Vagina (tissue), 2 donors: ENCODE measurements at regions not wholly inside any gene's neighbourhood (a gene's known extent, or its start where the extent isn't known, plus 50 kb on each side); places are given as distances from the start of the nearest gene placed in this dataset.

ENCODE experiments used
- CTCF ChIP-seq, 3 experiments: fragments of 450-650 bp in 2 of 3; fragments of 200-600 bp in 1 of 3; sonication (generic) in 1 of 3; IDR thresholded peaks; one replicate each; pipeline ENCODE4 v1.5.1; 2017 to 2019; ENCODE audit warnings: antibody characterized with exemption in 3 of 3, mild to moderate bottlenecking in 2 of 3, moderate library complexity in 2 of 3
- POLR2A ChIP-seq, 2 donors: fragments of 450-650 bp; IDR thresholded peaks; one replicate each; pipeline ENCODE4 v1.6.1; 2017; ENCODE audit warnings: antibody characterized with exemption in 2 of 2, mild to moderate bottlenecking in 2 of 2, moderate library complexity in 2 of 2
- POLR2AphosphoS5 ChIP-seq, 2 donors: sonication (generic); formaldehyde crosslinking; IDR thresholded peaks; one replicate each; pipeline ENCODE4 v1.9.0; 2017; ENCODE audit warnings: antibody characterized with exemption in 2 of 2, mild to moderate bottlenecking in 2 of 2, low read depth in 1 of 2; ENCODE audit not compliant: insufficient read depth in 1 of 2

- no peak for TF ChIP-seq POLR2AphosphoS5 (IDR thresholded peaks at IDR 0.05; ENCODE audit: insufficient read depth in 1 of 2, low read depth in 1 of 2)
- TF ChIP-seq POLR2A (IDR thresholded peaks at IDR 0.05): no peak
- TF ChIP-seq CTCF (IDR thresholded peaks at IDR 0.05): no peak
These were observed 123.2 kb upstream of the RAB18 start for GRCh38 chr10:27380929-27381358.
